HG02870 (cell line): ENCODE measurements at regions not wholly inside any gene's neighbourhood (a gene's known extent, or its start where the extent isn't known, plus 50 kb on each side); places are given as distances from the start of the nearest gene placed in this dataset.

ENCODE experiments used
- ATAC-seq: cut with Tn5 transposase; IDR thresholded peaks from one replicate; pipeline ENCODE4 v1.9.1; 2021; ENCODE audit warnings: mild to moderate bottlenecking, moderate library complexity; ENCODE audit not compliant: unreplicated experiment

GRCh38 chr18:75524181-75524580 lies 96.7 kb upstream of the SMIM21 start:
- no peak for ATAC-seq

DNA sequence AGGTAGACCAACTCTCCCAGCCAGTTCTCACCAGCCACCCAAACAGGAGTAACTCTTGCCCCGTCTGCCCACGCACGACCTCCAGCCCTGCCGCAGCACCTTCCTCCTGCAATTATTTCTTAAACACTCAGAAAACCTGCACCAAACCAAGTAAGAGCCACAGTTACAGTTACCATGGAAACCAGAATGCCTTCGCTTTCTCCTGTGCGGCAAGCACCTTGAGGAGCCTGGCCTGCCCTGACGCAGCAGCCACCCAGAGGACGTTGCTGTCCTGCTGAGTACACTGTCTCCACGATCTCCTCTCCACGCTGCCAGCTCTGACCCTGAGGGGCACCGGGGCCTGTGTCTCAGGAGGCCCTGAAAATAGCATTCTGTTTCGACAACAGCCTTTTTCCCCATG lies 94.3 kb upstream of the SMIM21 start:
- ATAC-seq, result no peak

DNA sequence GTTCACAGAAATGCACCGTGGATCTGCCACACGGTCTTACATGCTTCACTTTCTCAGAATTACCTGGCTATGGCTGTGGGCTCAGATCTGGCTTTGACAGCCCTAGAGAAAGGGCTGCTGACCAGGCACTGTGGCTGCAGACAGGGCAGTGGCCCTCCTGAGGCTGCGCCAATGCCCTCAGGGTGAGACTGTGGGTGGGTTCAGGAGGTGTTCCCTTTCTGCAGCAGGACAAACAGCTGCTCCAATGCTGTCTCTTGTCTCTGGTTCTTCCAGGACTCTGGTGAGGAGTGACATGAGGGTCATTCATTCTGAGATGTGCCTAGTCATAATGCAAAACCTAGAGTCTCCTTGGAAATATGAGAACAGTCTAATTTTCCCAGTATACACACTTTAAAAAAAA lies 90.5 kb upstream of the SMIM21 start:
- ATAC-seq, result no peak

GRCh38 chr18:75517286-75517685 lies 89.8 kb upstream of the SMIM21 start:
- no peak for ATAC-seq

DNA sequence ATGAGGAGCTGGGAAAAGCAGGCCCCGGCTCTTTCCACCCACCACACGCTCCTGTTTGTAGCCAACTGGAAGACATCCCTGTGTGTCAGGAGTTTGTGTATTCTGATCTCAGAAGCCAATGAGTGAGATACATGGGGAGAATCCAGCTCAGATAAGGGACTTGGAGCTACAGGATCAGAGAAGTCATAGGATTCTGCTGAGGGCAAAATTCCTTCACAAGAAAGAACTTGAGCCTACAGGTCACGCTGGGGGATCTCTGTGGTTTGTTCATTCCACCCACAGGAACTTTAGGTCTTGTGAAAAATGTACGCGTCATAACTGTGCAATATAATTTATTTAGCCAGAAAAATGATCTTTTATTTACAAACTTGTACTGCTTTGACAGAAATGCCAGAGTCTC lies 80.1 kb upstream of the SMIM21 start:
- no peak for ATAC-seq

DNA sequence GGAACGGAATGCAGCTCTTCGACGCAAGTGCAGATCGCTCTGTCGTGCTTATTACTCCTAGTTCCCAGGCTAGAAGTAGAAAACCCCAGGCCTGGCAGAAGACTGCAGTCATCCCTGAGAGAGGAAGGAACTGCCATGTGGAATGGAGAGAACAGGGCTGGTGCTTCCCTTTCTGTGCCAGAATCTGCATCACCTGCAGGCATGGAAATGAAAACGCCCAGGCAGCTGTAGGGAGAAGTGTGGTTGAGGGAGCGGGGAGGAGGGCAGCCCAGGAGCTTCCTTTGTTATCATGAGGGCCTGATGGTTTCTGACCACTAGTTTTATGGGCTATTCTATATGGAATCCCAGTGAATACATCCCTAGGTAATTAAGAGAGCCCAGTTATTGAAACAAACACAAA lies 79.4 kb upstream of the SMIM21 start:
- ATAC-seq, result no peak

DNA sequence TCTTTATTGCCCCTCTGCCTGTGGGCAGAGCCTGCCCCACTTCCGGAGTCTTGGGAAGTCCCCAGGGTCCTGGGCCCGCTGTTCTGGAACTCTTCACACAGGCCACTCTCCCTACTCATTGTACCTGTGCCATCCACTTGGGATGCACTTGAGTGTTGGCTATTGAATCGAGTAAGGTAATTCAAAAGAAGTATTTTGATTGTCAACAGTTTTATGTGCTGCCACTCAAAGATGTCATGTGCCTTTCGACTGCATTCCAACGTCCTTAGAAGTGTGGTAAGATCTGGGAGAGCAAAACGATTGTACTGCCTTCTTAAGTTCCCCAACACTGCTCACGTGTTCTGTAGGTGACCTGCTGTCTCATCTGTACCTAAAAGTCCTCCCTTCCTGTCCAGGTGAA lies 77.0 kb upstream of the SMIM21 start:
- no peak for ATAC-seq

DNA sequence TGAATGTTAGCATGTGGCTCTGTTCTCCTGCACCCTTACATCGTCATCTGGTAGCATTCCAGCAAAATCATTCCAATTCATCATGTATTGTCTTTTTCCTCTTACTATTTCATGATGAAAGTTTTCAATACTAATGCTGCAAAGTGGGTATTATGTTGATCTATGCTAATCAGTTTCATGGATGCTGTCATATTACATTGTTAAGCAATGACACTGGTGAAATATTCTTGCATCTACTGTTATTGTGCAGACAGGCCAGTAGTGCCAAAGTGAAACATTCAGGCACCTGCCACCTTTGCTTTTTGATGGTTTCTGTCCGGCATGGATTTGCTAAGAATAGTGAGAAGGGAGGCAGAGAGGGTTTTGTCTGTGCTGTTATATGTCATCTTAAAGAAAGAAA lies 76.1 kb upstream of the SMIM21 start:
- ATAC-seq, result no peak

GRCh38 chr18:75502286-75502685 lies 74.8 kb upstream of the SMIM21 start:
- no peak for ATAC-seq

GRCh38 chr18:75500545-75500944 lies 73.0 kb upstream of the SMIM21 start:
- ATAC-seq, result no peak

DNA sequence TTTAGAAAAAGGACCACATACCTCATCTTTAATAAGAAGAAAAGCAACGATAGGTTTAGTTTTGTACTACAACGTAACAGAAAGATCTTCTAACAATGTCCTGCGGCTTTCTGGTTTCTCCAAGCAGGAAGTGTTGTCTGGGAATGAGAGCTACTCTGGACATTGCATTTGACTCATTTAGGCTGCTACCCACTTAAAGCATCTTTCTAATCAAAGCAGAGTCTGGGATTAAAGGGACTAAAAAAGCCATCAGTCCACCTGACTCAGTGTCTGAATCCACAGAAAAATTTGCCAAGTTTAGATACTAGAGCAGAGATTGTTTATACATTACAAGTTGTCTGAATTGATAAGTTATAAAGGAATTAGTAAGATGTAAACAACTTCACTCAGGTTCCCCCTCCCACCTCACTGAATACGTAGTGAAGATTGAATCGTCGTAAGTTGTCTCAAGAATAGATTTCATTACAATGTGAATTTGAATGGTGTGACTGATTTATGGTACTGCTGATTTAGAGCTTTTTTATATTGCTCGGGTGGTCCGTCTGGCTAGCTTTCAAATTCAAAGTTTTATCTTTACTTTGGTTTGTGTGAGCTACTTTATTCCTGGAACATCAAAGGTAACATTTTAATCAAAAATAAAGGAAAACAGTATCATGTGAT lies 70.2 kb upstream of the SMIM21 start:
- ATAC-seq, result no peak

DNA sequence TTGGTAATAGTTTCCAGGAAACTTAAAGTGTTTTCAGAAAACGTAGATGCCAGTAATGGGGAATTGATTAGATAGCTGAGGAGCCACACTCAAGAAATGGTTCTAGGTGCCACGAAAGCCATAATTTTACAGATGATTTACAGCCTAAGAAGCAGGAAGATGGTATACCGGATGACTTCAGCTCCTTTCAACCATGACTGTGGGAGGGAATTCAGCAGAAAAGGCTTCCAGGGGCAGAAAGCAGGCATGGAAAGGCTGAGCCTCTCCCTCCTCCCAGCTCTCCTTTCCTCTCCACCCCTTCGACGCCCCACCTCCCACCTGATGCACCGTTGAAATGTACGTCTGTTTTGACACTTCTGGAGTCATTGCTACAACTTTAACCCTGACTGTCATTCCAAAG lies 68.6 kb upstream of the SMIM21 start:
- ATAC-seq, result no peak

GRCh38 chr18:75492852-75493251 lies 65.3 kb upstream of the SMIM21 start:
- ATAC-seq, result no peak

DNA sequence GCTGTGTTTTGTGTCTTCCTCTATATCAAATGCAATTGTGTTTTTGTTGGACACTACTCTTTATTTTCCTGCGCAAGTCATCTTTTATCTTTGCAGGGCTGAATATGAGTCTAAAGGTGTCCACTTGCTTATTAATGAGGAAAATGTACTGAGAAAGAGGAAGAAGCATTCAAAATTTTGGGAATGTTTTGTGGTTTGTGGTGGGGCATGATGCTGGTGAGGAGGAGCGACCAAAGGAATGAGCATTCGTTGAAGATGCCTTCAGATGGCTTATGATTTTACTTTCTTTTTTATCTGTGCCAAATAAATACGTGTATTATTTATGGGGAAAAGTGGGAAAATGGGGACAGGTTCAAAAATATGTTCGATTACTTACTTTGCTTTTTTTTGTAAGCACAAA lies 63.9 kb upstream of the SMIM21 start:
- no peak for ATAC-seq

- no peak for ATAC-seq
Observed at GRCh38 chr18:75489493-75490190, 62.1 kb upstream of the SMIM21 start.

GRCh38 chr18:75483662-75484061 lies 56.2 kb upstream of the SMIM21 start:
- no peak for ATAC-seq

GRCh38 chr18:75482880-75483279 lies 55.4 kb upstream of the SMIM21 start:
- no peak for ATAC-seq

DNA sequence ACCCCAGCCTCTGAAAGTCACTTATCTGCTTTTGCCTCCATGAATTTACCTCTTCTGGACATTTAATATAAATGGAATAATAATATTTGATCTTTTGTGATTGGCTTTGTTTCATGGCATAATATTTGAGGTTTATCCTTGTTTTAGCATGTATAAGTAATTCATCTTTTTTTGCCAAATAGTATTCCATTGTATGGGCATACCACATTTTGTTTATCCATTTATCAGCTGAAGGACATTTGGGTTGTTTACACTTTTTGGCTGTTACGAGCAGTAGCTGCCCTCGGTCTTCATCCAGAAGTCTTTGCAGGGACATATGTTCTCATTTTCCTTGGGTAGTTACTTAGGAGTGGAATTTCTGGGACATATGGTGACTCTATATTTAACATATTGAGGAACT lies 53.0 kb upstream of the SMIM21 start:
- no peak for ATAC-seq

DNA sequence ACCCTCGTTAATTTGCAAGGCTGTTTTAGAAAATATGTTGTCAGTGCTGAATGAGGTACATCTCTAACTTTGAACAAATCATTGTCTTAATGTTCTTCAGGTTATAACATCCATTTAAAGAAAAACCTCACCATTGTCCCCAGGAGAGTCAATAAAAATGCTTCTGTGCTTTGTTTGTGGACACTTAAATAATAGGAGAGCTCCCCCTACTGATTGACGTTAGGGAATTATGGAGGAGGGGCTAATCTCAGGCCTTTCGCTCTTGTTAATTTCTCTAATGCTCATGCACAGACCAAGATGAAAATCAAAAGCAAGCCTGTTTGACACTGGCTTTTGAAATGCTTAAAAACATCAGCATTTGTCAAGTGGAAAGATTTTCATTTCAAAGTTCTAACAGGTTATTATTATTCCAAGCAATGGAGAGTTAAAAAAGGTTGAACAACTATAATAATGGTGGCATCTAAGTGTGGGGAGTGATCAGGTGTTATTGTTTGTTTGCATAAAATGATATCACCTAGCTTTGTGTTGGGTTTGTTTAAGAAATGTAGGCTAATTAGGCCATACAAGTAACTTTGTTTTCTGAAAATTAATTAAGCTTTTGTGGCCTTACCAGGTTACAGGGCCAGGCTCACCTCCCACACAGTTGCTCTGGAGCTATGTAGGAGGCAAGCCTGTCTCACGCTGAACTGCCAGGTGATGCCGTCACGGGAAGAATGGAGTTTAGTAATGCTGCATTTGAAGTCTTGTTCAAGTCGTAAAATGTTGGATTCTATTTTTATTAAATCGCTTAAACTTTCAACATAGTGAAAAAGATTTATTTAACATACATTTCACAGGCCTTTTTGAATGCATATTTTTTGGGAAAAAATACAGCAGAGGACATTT lies 51.7 kb upstream of the SMIM21 start:
- peak; percentile 82 for ATAC-seq

DNA sequence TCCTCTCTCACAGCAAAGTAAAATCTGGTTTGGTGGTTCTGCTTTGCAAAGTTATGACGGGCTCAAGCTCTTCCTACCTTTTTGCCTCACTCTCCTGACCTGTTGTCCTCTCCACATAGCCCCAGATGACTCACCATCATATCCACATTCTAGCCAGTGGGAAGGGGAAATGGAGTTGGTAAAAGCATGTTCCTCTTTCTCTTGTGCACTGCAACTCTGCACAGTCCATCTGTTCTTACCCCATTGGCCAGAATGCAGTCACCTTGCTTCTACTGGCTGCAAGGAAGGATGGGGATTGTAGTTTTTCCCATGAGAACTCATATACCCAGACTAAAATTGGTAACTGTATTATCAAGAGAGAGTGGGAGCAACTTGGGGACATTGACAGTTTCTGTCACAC lies 50.4 kb upstream of the SMIM21 start:
- no peak for ATAC-seq
